A673 (cell line): ENCODE measurements at regions not wholly inside any gene's neighbourhood (a gene's known extent, or its start where the extent isn't known, plus 50 kb on each side); places are given as distances from the start of the nearest gene placed in this dataset.

ENCODE experiments used
- EZH2 ChIP-seq: fragments of 200-600 bp; sonication (generic); IDR thresholded peaks from 2 replicates; pipeline ENCODE4 v1.6.1; 2017; ENCODE audit warnings: borderline replicate concordance, low read depth, mild to moderate bottlenecking, mixed read lengths, antibody characterized with exemption, low read length; ENCODE audit not compliant: poor library complexity, severe bottlenecking
- TF ChIP-seq, protein P1 (sequence below): fragments of 300-800, 200-600 bp; sonication (generic); conservative IDR thresholded peaks from 2 replicates; pipeline ENCODE4 v1.5.1; 2017; ENCODE audit warnings: low read depth, mild to moderate bottlenecking, antibody characterized with exemption, low read length, moderate library complexity, mixed read lengths

DNA sequence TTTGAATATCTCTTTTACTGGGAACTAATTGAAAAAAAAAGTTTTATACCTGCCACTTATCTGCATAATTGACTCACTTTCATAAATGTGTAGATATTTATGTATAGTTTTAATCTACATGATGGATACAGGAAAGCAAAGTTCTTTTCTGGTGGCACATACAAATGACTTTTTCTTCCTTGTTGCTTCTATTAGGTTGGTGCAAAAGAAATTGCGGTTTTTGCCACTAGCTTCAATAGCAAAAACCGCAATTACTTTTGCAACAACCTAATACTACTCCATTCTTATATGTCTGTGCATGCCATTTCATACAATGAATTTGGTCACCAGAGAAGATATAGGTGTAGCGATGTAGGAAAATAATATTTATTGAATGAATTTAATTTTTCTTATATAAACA, 344.5 kb upstream of the PCDH20 start:
- no peak for TF ChIP-seq EZH2
- TF ChIP-seq, protein P1, sequence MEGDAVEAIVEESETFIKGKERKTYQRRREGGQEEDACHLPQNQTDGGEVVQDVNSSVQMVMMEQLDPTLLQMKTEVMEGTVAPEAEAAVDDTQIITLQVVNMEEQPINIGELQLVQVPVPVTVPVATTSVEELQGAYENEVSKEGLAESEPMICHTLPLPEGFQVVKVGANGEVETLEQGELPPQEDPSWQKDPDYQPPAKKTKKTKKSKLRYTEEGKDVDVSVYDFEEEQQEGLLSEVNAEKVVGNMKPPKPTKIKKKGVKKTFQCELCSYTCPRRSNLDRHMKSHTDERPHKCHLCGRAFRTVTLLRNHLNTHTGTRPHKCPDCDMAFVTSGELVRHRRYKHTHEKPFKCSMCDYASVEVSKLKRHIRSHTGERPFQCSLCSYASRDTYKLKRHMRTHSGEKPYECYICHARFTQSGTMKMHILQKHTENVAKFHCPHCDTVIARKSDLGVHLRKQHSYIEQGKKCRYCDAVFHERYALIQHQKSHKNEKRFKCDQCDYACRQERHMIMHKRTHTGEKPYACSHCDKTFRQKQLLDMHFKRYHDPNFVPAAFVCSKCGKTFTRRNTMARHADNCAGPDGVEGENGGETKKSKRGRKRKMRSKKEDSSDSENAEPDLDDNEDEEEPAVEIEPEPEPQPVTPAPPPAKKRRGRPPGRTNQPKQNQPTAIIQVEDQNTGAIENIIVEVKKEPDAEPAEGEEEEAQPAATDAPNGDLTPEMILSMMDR = no peak
